Sigmoid colon (tissue), 4 donors: ENCODE measurements at regions not wholly inside any gene's neighbourhood (a gene's known extent, or its start where the extent isn't known, plus 50 kb on each side); places are given as distances from the start of the nearest gene placed in this dataset.

Source experiments
- EP300 ChIP-seq, 4 donors: sonication (generic); formaldehyde crosslinking; IDR thresholded peaks; one replicate each; pipeline ENCODE4 v1.6.1; 2017; ENCODE audit warnings: antibody characterized with exemption in 4 of 4
- POLR2A ChIP-seq, 2 donors: fragments of 450-650 bp; IDR thresholded peaks; one replicate each; pipeline ENCODE4 v1.6.1; 2016; ENCODE audit warnings: antibody characterized with exemption in 2 of 2, mild to moderate bottlenecking in 2 of 2, moderate library complexity in 2 of 2
- POLR2AphosphoS5 ChIP-seq, 4 donors: sonication (generic); formaldehyde crosslinking; IDR thresholded peaks; one replicate each; pipeline ENCODE4 v1.6.1; 2017; ENCODE audit warnings: antibody characterized with exemption in 4 of 4
- TF ChIP-seq, protein P1 (sequence below), 4 experiments: fragments of 450-650 bp in 3 of 4; fragments of 200-600 bp in 1 of 4; IDR thresholded peaks; one replicate each; pipeline ENCODE4 v1.5.1; 2016 to 2019; ENCODE audit warnings: antibody characterized with exemption in 4 of 4, mild to moderate bottlenecking in 3 of 4, moderate library complexity in 2 of 4

DNA sequence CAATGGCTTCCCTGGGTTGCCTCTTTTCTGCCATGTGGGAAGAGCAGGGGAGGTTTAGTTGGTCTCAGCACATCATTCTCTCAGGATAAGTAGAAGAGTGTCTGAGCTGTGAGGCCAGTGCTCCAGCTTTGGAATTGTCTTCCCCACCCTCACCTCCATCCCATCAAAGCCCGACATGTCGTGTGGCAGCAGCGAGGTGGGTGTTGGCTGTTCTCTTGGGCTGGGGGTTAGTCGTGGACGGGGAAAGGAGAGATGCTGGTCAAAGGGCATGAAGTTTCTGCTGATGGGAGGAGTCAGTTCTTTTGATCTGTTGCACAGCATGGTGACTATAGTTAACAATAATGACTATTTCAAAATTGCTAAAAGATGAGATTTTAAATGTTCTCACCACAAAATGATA lies 404.2 kb downstream of the TMEM121 start:
- TF ChIP-seq, protein P1, sequence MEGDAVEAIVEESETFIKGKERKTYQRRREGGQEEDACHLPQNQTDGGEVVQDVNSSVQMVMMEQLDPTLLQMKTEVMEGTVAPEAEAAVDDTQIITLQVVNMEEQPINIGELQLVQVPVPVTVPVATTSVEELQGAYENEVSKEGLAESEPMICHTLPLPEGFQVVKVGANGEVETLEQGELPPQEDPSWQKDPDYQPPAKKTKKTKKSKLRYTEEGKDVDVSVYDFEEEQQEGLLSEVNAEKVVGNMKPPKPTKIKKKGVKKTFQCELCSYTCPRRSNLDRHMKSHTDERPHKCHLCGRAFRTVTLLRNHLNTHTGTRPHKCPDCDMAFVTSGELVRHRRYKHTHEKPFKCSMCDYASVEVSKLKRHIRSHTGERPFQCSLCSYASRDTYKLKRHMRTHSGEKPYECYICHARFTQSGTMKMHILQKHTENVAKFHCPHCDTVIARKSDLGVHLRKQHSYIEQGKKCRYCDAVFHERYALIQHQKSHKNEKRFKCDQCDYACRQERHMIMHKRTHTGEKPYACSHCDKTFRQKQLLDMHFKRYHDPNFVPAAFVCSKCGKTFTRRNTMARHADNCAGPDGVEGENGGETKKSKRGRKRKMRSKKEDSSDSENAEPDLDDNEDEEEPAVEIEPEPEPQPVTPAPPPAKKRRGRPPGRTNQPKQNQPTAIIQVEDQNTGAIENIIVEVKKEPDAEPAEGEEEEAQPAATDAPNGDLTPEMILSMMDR (IDR thresholded peaks at IDR 0.05), result no peak
- TF ChIP-seq POLR2AphosphoS5 (IDR thresholded peaks at IDR 0.05) (no peak), EP300 (IDR thresholded peaks at IDR 0.05) (no peak), POLR2A (IDR thresholded peaks at IDR 0.05) (no peak)
